NCI-H446 (cell line): ENCODE measurements at regions not wholly inside any gene's neighbourhood (a gene's known extent, or its start where the extent isn't known, plus 50 kb on each side); places are given as distances from the start of the nearest gene placed in this dataset.

Experiments used
- DNase-seq, 2 experiments: peaks; one replicate each; lab custom pipeline; 2025; lab: John Stamatoyannopoulos, UW

DNA sequence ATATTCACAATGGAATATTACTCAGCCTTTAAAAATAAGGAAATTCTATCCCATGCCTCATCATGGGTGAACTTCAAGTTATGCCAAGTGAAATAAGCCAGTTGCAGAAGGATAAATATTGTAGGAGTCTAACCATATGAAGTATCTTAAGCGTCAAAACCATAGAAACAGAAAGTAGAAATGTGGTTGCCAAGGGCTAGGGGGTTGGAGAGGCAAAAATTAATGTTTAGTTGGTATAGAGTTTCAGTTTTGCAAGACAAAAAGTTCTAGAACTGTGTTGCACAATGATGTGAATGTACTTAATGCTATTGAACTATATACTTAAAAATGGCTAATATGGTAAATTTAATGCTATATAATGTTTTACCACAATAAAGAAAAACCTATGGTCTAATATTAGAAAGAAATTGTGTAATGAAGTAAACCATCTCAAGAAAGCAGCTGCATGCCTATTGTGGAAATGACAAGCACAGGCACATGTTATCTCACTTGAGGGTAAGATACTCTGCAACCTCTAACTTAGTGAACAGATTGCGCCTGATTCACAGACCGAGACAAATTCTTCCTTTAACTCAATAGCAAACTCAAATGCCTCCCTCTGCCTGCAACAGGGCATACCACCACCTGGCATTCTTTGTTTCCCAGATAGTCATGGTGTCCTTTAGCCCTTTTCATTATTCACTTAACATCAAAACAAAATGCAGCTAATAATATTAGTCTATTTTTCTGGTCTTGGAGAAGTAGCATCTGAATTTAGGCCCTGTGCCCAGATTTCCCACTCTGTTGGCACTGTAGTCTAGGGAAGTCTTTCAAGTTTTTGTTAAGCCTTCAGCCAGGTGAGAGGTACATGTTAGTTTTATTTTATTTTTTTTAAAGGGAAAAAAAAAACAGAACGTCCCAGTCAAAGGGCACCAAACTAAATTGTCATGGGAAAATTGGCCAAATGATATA, 80.2 kb upstream of the ACP3 start:
- DNase-seq = no peak

DNA sequence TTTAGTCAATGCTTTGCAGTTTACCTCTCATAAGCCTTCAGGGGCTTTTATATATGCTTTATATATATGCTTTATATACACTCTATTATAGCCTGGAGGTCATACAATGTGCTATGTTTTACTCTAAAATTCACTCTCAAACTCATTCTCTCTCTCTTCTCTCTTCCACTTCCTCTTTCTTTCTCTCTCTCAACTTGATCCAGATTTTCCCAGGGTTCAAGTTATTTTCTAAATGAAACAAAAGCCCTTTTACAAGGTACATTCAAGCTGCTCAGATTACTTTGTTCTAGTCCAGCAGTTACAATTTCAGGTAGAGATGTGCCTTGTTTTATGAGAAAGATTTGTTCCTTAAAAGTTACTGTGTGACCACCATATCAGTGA, 79.6 kb upstream of the ACP3 start:
- no peak for DNase-seq

DNA sequence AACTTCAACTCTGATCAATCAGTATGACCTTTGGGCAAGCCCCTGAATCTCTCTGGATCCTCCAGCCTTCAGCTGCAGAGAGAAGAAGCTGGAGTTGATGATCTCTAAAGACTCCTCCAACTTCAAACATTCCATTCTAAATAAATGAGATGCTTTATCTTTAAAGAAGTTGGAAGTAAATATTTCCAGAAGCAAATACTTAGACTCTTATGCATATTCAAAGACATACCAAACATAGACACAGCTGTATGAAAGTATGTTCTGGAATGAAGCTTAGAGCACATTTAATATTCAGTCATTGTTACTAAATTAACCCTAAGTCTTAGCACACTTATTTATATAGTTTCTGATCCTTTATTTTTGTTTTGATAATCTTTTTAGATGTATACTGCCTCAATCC, 77.6 kb upstream of the ACP3 start:
- no peak for DNase-seq

DNA sequence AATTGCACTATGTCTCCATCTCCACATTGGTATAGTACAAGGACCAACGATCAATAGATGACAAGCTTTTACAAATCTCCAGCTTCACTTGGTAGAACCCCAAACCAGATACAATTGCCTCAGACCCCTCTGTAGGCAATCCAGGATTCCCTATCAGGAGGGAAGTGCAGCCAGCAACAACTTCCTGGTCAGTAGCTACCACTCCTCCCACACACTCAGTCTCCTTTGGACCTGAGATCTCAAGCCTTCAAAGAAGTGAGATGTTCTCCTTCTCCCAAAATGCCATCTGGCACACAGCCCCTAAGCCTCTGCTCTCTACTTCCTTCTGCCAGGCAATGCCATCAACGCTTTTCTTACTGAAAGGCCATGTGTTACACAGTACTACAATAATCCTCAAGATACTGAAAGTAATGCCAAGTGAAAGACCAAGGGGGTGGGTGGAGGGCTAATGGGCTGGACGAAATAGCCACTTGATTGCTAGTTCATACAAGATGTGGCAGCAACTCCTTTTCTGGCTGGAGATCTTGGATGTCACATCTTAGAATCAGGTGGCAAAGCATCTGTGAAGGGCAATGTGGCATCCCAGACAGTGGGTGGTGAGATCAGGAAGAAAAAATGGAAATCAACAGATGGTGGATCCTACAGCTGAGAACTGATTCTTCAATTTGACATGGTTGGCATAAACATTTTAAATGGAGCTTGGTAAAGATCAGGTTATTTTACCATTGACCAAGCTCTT, 75.3 kb upstream of the ACP3 start:
- peak in 1 of 2 experiments; percentile 34 for DNase-seq

DNA sequence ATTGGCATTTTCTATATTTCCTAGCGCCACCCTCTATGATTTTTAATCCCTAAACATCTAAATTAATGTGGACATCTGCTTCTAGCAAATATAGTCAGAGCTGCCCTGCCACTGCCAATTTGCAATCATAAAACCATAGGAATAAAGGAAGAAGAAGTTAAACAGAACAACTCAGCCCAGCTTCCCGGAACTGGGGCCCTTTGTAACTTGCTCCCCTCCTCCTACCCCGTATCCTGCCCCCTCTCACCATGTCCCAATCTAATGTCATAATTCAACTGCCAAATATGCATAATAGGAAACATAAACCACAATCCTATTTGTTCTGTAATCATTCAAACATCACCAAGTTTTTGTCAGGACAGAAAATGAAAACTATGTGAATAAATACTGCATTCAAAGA, 74.4 kb upstream of the ACP3 start:
- no peak for DNase-seq

DNA sequence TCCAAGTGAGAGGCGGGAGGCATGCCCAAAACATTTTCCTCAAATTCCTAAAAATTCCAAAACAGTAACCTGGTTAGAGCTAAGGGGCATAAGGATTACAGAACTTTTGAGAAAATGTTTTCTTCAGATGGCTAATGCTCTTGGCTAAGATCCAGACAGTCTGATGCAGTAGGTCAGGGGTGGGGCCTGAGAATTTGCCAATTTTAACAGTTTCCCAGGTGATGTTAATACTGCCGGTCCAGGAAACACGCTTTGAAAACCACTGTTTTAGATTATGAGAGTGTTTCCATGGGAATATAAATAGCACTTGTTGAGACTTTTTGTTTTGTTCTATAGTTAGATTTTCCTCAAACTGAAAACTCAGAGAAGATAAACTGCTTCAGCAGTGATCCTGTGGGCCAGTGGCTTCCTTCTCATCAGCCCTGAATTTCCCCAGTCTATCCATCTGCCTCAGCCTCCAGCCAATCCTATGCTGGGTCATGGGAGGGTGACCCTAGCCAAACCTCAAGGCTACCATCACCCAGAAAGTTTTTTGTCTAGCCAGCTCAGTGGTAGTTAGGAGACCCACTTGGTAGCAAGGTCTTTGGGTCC, 71.6 kb upstream of the ACP3 start:
- no peak for DNase-seq

DNA sequence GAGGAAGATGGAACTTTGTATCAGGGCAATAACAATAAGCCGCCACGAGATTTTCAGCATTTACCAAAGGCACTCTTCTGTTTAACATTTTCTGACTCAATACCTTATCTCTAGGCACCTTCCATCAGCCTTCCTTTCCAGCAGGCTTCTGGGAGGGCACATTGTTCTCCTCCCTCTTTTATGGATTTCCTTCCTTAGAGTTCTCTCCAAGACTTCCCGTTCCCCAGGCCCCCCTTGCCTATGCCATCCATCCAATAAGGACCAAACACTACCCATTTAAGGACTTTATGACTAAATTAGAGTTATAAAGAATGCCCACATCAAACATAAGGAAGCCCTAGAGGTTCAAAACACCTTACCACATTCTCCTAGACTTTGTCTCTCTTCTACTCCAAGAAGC, 71.0 kb upstream of the ACP3 start:
- DNase-seq = no peak

DNA sequence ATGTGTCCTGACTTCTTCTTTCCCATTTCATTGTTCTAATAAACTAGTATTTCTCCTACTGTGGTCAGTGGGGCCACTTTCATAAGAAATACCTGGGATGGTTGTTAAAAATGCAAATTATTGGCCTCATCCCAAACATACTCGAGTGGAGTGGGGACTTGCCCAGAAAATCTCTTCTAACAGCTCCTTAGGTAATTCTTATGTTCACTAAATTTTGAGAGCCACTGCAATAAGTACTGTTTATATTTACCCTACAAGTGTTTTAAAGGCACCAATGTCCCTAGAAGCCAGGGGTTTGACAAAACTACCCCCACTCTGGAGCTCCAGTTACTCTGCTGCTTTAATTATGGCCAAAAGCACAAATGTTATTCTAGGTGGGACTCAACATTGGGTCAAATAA, 70.0 kb upstream of the ACP3 start:
- DNase-seq = no peak

DNA sequence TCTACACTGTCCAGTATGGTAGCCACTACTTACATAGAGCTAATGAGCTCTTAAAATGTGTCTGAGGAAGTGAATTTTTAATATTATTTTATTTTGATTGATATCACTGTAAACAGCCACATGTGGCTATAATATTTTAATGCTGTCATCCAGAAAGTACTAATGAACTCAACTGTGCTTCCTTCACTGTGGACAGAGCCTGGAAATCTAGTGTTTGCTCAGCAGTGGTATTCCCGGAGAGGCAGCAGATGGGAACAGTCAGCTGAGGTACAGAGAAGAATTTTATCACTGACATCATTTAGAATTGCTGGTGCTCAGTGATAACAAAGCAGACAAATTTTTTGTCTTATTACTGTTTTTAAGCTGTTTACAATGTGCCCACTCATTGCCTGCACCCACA, 68.7 kb upstream of the ACP3 start:
- DNase-seq = no peak

DNA sequence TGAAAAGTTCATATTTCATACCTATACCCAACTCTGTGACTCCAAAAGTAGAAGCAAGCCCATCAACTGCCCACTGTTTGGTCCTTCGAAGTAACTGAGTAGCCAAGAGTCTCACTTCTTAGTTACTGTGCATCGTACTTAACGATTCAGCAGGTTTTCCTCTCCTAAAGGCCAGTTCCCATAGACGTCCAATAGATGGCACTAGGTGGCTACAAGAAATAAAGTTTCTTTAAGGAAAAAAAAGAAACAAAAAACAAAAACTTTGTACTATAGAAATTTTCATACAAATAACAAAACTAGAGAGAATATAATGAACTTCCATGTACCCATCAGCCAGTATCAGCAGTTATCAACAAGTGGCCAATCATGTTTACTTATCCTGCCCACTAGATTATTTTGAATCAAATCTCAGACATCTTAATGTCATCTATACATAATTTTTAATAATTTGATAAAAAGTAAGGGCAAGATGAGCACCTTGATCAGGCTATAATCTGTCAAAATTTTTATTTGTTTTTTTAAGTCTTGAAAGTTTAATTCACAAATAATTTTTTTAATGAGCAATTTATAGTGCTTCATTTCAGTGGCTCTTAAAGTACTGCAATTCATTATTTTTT, 63.8 kb upstream of the ACP3 start:
- peak; percentile 40 to 47 for DNase-seq

DNA sequence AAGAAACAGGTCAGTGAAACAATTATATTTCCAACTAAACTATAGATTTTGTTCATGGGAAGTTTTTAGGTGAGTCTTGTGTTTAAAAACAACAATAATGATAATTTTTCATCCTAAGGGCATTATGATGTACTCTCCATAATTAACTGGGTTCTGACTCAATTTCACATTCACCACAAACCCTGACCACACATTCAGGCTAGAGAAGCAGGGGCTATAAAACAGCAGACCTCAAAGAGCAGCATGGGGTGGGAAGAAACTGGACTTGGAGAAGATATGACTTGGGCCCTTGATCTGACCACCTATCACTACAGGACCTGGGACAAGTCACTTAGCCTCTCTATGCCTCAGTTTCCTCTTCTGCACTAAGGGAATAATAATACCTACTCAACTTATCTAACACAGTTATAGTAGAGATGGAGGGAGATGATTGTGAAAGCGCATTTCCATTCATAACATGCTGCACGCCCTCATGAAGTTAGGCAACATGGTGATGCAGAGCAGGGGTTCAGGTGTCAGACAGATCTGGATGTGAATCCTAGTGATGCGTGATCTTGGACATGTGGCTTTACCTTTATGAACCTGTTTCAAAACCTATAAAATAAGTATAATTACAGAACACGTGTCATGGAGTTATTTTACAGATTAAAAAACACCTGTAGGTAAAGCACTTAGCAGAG, 63.0 kb upstream of the ACP3 start:
- DNase-seq = no peak

DNA sequence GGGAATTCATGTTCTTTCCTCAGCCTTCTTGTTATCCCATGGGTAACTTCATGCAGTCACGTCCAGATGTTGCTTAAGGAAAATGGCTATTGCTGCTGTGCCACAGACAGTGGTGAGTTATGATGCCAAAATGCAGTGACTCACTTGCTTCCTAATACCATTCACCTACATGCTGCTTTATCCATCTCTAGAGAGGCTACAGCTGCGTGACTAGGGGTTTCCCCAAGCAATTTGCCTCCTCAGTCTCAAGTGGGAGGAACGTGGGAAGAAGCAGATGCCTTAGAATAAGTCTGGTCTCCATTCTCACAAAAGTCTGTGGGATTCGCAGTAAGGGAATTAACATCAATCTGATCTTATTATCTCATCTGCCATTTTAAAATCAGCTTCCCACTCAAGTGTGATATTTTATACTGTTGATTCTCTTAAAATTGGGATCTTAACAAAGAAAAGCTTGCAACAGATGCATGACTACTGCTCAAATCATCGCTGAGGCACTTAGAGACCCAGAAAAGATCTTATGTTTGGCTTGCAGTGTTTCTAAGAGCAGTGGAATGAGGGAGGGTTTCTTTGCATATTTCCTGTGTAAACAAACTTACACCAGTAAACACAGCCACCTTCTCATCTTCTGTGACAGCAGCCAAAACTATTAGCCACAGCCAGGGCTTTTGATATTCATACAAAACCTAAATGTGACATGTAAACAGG, 62.0 kb upstream of the ACP3 start:
- no peak for DNase-seq

DNA sequence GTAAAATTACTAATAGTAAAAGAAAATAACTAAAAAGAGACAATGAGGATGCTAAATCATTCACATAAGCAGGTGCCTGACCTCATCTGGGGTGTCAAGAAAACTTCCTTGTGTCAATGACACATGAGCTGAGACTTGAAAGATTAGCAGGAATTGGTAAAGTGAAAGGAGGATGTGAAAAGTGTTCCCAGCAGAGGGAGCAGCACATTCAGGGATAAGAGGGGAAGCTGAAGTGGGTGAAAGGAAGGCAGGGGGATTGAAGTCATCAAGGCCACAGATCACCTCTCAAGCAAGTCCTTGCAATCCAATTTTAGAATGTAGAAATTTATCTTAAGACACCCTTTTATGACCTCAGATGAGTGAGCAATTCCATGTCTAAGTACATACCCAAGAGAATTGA, 60.2 kb upstream of the ACP3 start:
- peak; percentile 11 to 20 for DNase-seq

DNA sequence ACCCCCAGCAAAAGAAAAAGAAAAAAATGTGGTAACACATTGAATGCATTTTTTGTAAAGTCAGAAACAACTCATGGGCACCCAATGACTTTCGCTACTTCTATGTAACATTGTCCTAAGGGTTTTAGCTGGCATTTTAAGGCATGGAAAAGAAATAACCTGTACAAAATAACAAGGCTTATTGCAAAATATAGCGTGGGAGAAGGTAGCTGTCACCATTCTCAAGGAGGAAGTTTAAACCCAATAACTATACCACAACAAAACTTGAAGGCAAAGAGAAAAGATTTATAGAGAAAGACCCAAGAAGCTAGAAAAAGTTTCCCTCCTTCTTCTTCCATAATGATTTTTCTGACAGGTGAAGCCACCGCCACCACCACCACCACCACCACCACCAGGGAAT, 55.7 kb upstream of the ACP3 start:
- no peak for DNase-seq

DNA sequence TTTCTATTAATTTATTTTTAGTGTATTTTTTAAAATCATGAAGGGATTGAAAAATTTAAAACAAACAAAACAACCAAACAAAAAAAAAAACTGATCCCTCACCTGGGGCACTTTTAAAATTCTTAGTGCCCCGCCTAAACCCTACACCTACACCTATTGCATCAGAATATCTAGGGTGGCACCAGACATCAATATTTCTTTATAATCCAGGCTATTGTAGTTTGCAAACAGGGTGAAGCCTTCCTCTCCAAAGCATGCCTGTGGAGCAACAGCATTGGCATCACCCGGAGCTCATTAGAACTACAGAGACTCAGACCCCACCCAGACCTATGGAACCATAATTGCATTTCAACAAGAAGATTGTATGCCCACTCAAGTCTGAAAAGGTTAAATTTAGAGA, 54.9 kb upstream of the ACP3 start:
- no peak for DNase-seq

DNA sequence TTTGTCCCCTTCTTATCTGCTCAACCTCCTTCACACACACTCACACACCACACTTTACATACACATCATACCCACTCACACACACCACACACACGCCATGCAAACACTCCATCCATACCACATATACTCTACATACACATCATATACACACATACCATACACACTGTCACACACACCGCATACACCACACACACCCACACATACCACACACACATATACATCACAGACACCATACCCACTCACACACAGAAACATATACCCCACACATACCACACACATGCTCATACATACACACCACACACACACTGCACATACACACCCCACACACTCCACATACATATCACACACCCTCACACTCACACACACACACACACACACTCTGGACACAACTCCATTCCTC, 54.3 kb upstream of the ACP3 start:
- no peak for DNase-seq

DNA sequence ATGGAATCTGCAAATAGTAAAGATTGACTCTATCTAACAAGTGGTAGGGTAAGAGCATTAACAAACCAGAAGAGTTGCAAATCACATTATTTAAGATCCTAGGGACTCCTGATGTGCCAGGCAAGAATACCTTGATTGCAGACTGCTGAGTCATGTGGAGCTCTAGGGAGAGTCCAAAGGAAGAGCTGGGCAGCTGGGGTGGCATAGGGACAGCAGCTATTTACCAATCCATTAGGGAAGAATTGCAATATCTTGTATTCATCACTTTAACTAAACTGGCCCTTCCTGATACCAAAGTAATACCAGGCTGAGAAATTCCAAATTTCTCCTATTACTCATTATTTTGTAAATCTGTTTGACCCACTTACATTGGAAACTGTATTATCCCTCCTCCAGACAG, 52.2 kb upstream of the ACP3 start:
- DNase-seq = no peak

DNA sequence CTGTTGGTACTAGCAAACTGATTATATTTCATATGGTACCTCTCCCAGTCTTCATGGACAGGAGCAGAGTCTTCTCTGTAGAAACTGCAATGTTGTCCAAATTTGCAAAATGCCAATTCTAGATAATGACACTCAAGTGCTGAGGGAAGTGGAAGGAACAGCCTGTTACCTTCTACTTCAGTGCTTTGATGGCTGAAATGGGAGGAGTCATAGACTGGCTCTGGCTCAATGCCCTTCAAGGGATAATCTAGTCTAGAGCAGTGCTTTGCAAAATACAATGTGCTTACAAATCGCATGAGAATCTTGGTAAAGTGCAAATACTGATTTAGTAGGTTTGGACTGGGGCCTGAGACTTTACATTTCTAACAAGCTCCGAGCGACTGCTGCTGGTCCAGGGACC, 51.7 kb upstream of the ACP3 start:
- DNase-seq = no peak

DNA sequence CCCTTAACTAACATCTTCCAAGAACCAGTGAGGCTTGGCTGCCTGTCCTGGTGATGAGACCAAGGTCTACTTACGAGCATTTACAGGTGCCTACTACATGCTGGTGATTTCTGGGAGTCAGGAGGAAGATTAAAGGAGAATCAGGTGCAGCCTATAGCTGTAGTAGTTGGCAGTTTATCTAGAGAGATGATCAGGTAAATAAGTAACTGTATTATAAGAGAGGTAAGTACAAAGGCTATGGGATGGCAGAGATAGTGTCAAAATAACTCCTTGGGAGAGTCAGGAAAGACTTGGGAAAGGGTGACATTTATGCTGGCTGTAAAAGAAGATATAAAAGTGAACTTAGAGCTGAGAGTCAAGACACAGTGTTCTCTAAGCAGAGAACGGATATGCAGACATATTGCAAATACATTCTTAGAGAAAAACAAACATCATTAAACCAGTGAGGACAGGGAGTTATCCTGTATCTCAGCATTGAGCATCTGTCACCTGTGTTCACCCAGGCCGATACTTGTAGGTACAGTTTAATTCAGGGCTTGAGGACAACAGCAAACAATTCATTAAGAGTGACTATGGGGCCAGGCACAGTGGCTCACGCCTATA, 49.7 kb upstream of the ACP3 start:
- no peak for DNase-seq
